ENCODE measurements at regions not wholly inside any gene's neighbourhood (a gene's known extent, or its start where the extent isn't known, plus 50 kb on each side); places are given as distances from the start of the nearest gene placed in this dataset.
"Not testable (repeated sequence)": the region's sequence is repeated elsewhere in the genome, so short reads cannot be mapped to it uniquely, and the experiment has no call there.

- DNase-seq (ENCODE audit: low read depth in 2 of 2) = no peak
Measured at GRCh38 chr9:27808864-27809263, 235.6 kb upstream of the C9orf72 start.

- DNase-seq (ENCODE audit: low read depth in 2 of 2) = no peak
Measured at GRCh38 chr9:27817747-27818146, 244.5 kb upstream of the C9orf72 start.

DNA sequence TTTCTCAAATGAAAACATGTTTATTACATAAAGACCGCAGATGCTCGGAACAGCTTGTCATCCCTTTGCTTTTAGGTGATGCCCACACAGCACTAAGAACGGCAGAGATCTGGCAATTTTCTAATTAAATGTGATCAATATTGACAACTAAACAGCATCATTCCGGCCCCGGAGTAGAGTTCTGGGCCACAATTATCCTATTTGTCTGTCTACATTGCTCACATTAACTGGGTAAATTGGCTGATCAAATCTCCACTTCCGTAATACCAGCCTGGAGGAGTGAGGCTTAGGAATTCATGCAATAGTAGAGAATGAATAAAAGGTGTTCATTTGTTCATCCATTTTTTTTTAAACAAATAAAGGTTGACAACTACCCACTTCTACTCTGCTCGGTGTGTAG is 245.1 kb upstream of the C9orf72 start:
- no peak for DNase-seq (ENCODE audit: low read depth in 2 of 2)

DNA sequence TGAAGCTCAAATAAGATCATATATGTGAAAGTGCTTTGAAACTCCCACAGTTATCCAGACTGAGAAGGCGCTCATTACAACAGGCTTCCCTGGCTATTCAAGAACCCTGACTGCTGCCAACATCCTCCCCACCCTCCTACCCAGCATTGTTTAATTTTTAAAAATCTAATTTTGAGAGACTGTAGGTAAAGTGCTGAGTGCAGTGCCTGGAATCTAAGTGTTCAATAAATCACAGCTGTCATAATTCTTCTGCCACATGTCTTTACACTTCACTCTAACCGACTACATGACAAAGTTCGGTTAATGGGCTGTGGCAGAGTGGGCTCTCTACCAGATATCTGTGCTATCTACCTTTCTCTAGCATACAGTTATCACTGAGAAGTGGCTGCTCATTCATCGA is 255.6 kb upstream of the C9orf72 start:
- DNase-seq (ENCODE audit: low read depth in 2 of 2) = no peak

- DNase-seq (ENCODE audit: low read depth in 2 of 2) = no peak
Measured at GRCh38 chr9:27829621-27830020, 256.3 kb upstream of the C9orf72 start.

- DNase-seq (ENCODE audit: low read depth in 2 of 2) = not testable (repeated sequence)
Measured at GRCh38 chr9:27832108-27832507, 258.8 kb upstream of the C9orf72 start.

- no peak for DNase-seq (ENCODE audit: low read depth in 2 of 2)
Measured at GRCh38 chr9:27835286-27835685, 262.0 kb upstream of the C9orf72 start.

GRCh38 chr9:27835746-27836145 is 262.5 kb upstream of the C9orf72 start:
- no peak for DNase-seq (ENCODE audit: low read depth in 2 of 2)

DNA sequence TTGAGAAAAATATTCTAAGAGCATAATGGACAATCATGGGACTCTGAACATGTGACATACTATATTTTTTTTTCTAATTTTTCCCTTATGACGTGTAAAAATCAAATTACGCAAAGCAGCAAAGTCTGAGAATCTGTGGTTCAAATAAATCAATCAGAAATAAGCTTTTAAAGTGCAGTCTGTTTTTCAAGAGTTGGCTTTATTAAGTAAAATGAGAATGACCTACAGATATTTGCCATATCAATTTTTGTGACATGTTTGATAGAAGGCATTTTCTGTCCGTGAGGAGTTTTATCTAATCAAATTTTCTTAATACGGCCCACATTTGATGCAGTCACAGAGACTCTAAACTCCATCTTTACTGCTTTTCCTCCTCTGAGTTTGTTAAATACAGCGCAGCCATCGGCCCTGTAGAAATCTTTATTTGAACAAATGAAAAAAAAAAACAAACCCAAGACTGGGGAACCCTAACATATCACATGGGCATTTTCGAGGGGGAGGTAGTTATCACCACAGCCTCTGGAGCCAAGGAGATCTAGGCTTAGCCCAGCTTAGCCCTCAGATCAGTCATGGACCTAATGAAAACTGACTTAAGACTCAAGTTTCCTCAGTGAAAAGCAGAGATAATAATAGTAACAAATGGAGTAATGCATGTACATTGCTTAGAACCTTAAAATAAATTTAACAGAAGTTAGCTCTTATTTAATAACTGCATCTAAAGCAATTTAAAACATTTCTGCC is 263.6 kb upstream of the C9orf72 start:
- DNase-seq (ENCODE audit: low read depth in 2 of 2) = no peak

DNA sequence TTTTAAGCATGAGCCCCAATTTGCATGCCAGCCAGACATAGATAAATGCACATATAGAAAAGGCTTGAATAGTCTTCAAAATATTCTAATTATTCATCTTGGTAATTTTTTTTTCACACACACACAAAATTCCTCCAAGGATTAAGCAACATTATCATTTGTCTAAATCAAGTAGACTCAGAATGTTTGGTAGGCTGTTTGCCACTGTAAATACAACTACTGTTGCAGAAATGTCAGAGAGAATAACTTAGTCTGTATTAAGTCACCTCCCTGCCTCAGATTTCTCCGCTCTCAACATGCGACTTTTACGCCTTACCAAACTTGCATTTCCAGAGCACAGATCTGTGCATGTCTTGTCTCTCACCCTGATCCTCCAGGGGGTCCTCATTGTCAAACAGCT is 265.6 kb upstream of the C9orf72 start:
- no peak for DNase-seq (ENCODE audit: low read depth in 2 of 2)

GRCh38 chr9:27839767-27840166 is 266.5 kb upstream of the C9orf72 start:
- not testable (repeated sequence) for DNase-seq (ENCODE audit: low read depth in 2 of 2)

DNA sequence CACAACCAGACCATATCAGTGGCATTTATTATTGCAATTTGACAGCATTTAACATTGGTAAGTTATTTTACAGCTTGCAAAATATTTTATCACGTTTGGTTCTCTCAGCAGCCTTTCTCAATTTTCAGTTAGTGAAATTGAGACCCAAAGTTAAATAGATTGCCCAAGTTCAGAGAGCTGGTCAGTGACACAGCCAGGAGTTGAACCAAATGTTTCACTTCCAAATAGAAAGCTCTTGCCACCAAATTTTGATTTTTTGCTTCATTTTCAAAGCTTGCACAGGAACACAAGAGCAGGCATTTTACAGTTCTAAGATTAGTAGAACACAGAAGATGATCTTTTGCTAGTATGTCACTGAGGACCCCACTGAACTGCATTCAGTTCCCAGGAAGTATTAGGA is 271.5 kb upstream of the C9orf72 start:
- no peak for DNase-seq (ENCODE audit: low read depth in 2 of 2)

DNA sequence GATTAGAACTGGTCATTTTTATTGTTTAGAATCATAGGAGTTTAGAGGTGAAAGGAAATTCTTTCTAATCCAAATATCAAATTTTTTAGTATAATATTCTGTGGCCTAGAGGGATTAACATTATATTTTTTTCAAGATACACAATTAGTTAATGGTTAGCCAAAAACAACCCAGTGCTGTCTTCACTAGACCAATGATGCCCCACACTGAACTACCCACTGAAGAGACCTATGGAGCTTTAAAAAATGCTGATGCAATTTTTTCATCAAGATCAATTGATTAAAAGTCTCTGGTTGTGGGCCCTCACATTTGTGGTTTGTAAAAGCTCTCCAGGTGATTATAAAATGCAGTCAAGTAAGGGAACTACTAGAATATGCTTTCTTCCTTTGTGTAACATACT is 274.1 kb upstream of the C9orf72 start:
- no peak for DNase-seq (ENCODE audit: low read depth in 2 of 2)

DNA sequence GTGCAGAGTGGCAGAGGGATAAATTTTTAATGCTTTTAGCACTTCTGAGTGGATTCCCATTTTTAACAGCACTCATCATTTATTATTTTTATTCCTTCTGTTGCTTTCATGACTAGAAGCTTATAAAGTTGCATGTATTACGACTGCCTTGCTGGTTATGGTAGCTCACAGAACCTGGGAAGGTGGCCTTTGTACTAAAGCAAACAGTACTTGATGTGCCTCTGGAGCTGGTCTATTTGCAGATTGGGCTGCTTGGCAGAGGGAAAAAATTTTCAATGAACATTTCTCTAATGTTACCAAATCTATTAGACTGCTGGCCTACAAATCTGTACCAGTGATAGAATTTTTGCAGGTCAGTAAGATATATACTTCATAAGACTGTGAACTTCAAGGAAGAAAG is 274.5 kb upstream of the C9orf72 start:
- DNase-seq (ENCODE audit: low read depth in 2 of 2) = no peak

DNA sequence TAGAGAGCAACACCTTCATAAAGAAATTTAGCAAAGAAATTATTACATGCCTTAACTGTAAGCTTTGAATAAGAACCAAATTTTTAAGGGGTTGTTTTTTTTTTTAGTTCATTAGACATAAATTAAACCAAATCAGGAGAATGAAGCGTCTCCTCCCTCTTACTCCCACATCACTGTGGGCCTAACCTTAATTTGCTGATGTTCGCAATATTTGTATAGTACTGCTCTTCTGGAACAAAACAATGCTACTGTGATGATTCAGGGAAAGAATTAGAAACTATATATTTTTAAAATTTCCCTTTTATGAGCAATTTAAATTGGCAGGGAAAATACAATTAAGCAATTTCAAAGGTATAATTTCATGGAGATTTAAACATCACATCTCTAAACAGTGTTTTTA is 275.0 kb upstream of the C9orf72 start:
- DNase-seq (ENCODE audit: low read depth in 2 of 2) = no peak

- DNase-seq (ENCODE audit: low read depth in 2 of 2) = no peak
Measured at GRCh38 chr9:27851858-27852257, 278.6 kb upstream of the C9orf72 start.

- DNase-seq (ENCODE audit: low read depth in 2 of 2) = no peak
Measured at GRCh38 chr9:27853529-27853928, 280.2 kb upstream of the C9orf72 start.

- DNase-seq (ENCODE audit: low read depth in 2 of 2) = no peak
Measured at GRCh38 chr9:27856054-27856453, 282.8 kb upstream of the C9orf72 start.

DNA sequence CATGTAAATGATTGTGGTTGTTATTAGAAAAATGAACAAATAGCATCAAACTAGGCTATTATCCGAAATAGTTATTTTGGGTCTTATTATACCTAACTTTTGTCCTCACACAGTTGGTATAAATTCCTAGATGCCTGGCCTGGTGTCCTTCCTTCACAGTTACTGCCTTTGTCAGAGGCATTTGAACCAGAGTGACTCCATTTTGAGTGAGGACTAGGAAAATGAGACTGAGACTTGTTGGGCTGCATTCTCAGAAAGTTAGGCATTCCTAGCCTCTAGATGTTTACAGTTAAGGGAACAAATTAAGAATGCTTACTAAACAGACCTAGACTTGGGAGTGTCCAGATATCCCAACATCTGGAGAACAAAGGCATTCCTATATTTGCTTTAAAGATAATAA is 283.5 kb upstream of the C9orf72 start:
- DNase-seq (ENCODE audit: low read depth in 2 of 2) = no peak

DNA sequence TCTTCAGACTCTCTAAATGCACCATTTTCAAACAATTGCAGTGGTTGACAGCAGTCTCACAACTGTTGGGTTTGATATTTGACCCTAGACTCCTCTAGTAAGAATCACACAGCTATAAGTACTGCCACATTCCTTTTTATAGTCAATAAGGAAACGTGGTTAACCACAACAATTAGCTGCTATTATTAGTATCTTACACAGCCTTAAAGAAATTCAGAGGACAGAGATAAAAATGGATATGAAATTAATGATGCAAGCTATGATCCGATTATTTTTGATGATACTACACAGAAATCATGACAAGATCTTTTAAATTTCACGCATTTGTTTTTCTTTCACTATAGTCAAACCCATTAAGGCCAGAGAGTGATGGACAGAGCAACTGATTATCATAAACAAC is 288.6 kb upstream of the C9orf72 start:
- no peak for DNase-seq (ENCODE audit: low read depth in 2 of 2)

GRCh38 chr9:27864644-27865438 is 291.6 kb upstream of the C9orf72 start:
- DNase-seq (ENCODE audit: low read depth in 2 of 2) = no peak

GRCh38 chr9:27866741-27867140 is 293.5 kb upstream of the C9orf72 start:
- no peak for DNase-seq (ENCODE audit: low read depth in 2 of 2)

DNA sequence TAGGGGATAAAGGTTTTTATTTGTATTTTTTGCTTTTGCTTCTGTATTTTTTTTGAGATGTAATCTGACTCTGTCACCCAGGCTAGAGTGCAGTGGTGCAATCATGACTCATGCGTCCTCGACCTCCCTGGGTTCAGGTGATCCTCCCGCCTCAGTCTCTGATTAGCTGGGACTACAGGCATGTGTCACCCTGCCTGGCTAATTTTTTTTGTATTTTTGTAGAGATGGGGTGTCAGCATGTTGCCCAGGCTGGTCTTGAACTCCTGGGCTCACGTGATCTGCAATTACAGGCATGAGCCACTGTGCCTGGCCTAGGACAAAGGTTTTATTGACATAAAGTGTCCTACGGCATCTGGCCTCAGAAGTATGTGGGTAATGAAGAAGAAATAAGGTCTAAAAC is 297.1 kb upstream of the C9orf72 start:
- DNase-seq (ENCODE audit: low read depth in 2 of 2) = no peak
